ENCODE measurements at regions not wholly inside any gene's neighbourhood (a gene's known extent, or its start where the extent isn't known, plus 50 kb on each side); places are given as distances from the start of the nearest gene placed in this dataset.

DNA sequence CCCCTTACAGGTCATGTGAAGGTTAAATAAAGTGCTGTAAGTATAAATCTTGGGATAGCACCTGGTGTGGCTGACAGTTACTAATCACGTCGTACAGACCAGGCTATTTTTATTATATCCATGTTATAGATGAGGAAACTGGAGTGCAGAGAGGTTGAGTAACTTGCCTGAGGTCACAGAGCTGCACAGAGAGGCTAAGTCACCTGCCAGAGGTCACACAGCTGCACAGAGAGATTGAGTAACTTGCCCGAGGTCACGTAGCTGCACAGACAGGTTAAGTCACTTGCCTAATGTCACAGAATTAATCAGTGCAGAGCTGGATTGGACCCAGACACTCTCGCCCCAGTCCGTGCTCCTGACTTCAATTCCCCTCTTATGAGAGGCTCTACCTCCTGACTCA is 171.5 kb downstream of the NUP210 start:
- TF ChIP-seq, protein P1, sequence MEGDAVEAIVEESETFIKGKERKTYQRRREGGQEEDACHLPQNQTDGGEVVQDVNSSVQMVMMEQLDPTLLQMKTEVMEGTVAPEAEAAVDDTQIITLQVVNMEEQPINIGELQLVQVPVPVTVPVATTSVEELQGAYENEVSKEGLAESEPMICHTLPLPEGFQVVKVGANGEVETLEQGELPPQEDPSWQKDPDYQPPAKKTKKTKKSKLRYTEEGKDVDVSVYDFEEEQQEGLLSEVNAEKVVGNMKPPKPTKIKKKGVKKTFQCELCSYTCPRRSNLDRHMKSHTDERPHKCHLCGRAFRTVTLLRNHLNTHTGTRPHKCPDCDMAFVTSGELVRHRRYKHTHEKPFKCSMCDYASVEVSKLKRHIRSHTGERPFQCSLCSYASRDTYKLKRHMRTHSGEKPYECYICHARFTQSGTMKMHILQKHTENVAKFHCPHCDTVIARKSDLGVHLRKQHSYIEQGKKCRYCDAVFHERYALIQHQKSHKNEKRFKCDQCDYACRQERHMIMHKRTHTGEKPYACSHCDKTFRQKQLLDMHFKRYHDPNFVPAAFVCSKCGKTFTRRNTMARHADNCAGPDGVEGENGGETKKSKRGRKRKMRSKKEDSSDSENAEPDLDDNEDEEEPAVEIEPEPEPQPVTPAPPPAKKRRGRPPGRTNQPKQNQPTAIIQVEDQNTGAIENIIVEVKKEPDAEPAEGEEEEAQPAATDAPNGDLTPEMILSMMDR (IDR thresholded peaks at IDR 0.05), result no peak
- no peak for TF ChIP-seq POLR2A (IDR thresholded peaks at IDR 0.05)

All from testis (tissue), 2 donors.